B cell (primary cell): ENCODE measurements at regions not wholly inside any gene's neighbourhood (a gene's known extent, or its start where the extent isn't known, plus 50 kb on each side); places are given as distances from the start of the nearest gene placed in this dataset.
"Not testable (repeated sequence)": the region's sequence is repeated elsewhere in the genome, so short reads cannot be mapped to it uniquely, and the experiment has no call there.

Source experiments
- ATAC-seq: fragments of 200-7000 bp; cut with Tn5 transposase; one replicate; pipeline ENCODE4 v1.10.0; 2021; ENCODE audit warnings: low read depth, mild to moderate bottlenecking, moderate number of reproducible peaks, moderate library complexity
- CTCF ChIA-PET: fragments of 350-600 bp; sonication (Branson Sonifier 250); formaldehyde crosslinking; loops from one replicate; lab custom pipeline; 2021; ENCODE audit warnings: antibody characterized with exemption, inconsistent platforms; lab: Charles Lee
- POLR2A ChIA-PET: fragments of 350-600 bp; sonication (Branson Sonifier 250); formaldehyde crosslinking; loops from one replicate; lab custom pipeline; 2021; ENCODE audit warnings: antibody characterized with exemption; lab: Charles Lee
- DNase-seq: peaks from one replicate; pipeline ENCODE4 v3.0.0; 2013
- H2AFZ ChIP-seq: 2 replicates; pipeline ENCODE4 v1.6.1; 2012; ENCODE audit warnings: mild to moderate bottlenecking, low read depth, low read length; ENCODE audit not compliant: insufficient read depth, poor library complexity, severe bottlenecking
- H3K27ac ChIP-seq, 2 donors: 1 replicate in 1 of 2; 2 replicates in 1 of 2; pipeline ENCODE4 v1.5.1; 2012 to 2013; ENCODE audit warnings: low read length in 2 of 2, mild to moderate bottlenecking in 2 of 2, moderate library complexity in 1 of 2
- H3K27me3 ChIP-seq, 4 experiments: fragments of 200-600 bp in 1 of 4; sonication (generic) in 1 of 4; replicated peaks in 1 of 4; 1 replicate in 2 of 4; 2 replicates in 2 of 4; pipeline versions ENCODE4 v1.6.1 to v1.7.0; 2013 to 2016; ENCODE audit warnings: low read length in 3 of 4, mild to moderate bottlenecking in 2 of 4, mixed read lengths in 1 of 4, moderate library complexity in 1 of 4; ENCODE audit not compliant: insufficient read depth in 4 of 4, control insufficient read depth in 3 of 4; ENCODE audit errors: control extremely low read depth in 1 of 4
- H3K36me3 ChIP-seq, 2 experiments: replicated peaks in 1 of 2; 1 replicate in 1 of 2; 2 replicates in 1 of 2; pipeline versions ENCODE4 v1.6.1 to v1.7.1; 2013; ENCODE audit warnings: low read length in 1 of 2; ENCODE audit not compliant: insufficient read depth in 2 of 2, control insufficient read depth in 1 of 2; ENCODE audit errors: control extremely low read depth in 1 of 2, extremely low read depth in 1 of 2
- H3K4me1 ChIP-seq, 2 donors: fragments of 200-600 bp in 1 of 2; sonication (generic) in 1 of 2; 1 replicate in 1 of 2; 2 replicates in 1 of 2; pipeline versions ENCODE4 v1.5.1 to v1.6.1; 2013 to 2017; ENCODE audit warnings: low read length in 2 of 2; ENCODE audit not compliant: control insufficient read depth in 2 of 2, insufficient read depth in 2 of 2
- H3K4me2 ChIP-seq: replicated peaks from 2 replicates; pipeline ENCODE3; 2012; ENCODE audit warnings: mild to moderate bottlenecking, low read depth, low read length; ENCODE audit not compliant: poor library complexity, severe bottlenecking
- H3K4me3 ChIP-seq, 5 experiments: fragments of 200-600 bp in 1 of 5; sonication (generic) in 1 of 5; 1 replicate in 3 of 5; 2 replicates in 2 of 5; pipeline versions ENCODE4 v1.5.1 to v1.7.0; 2011 to 2016; ENCODE audit warnings: low read length in 4 of 5, mild to moderate bottlenecking in 4 of 5, low read depth in 2 of 5, control low read depth in 1 of 5, moderate library complexity in 1 of 5; ENCODE audit not compliant: insufficient read depth in 1 of 5; ENCODE audit errors: control extremely low read depth in 1 of 5, extremely low read depth in 1 of 5
- H3K79me2 ChIP-seq: fragments of 200-600 bp; sonication (generic); one replicate; pipeline ENCODE4 v1.6.0; 2016; ENCODE audit warnings: low read length; ENCODE audit not compliant: control insufficient read depth, insufficient read depth
- H3K9ac ChIP-seq: fragments of 200-600 bp; sonication (generic); 2 replicates; pipeline ENCODE4 v1.6.1; 2017; ENCODE audit warnings: mild to moderate bottlenecking, low read length, moderate library complexity
- H3K9me3 ChIP-seq, 3 donors: one replicate each; pipeline versions ENCODE4 v1.6.1 to v1.7.1; 2013; ENCODE audit warnings: low read length in 2 of 3; ENCODE audit not compliant: control insufficient read depth in 2 of 3, insufficient read depth in 1 of 3; ENCODE audit errors: control extremely low read depth in 1 of 3
- H4K20me1 ChIP-seq: 2 replicates; pipeline ENCODE4 v1.6.0; 2012; ENCODE audit warnings: mild to moderate bottlenecking, low read length; ENCODE audit not compliant: insufficient read depth, control insufficient read depth, poor library complexity, severe bottlenecking
- H3K27ac Mint-ChIP-seq: one replicate; pipeline ENCODE4 v1.8.0; 2021; ENCODE audit warnings: mixed read lengths
- H3K27me3 Mint-ChIP-seq: one replicate; pipeline ENCODE4 v1.8.0; 2021; ENCODE audit warnings: mixed read lengths
- H3K4me1 Mint-ChIP-seq: one replicate; pipeline ENCODE4 v1.8.0; 2021; ENCODE audit warnings: mixed read lengths
- H3K4me3 Mint-ChIP-seq: one replicate; pipeline ENCODE4 v1.8.0; 2021; ENCODE audit warnings: mixed read lengths
- H3K9me3 Mint-ChIP-seq: one replicate; pipeline ENCODE4 v1.8.0; 2022; ENCODE audit warnings: mixed read lengths; ENCODE audit not compliant: insufficient read depth
- WGBS: methylation state at CpG from one replicate; pipeline ENCODE4 v1.1.5; 2013; ENCODE audit warnings: missing lambda C conversion rate; ENCODE audit not compliant: insufficient coverage; 5-methylcytosine and 5-hydroxymethylcytosine counted together
- intact Hi-C: fragments of 100-400 bp; cut with micrococcal nuclease; formaldehyde crosslinking; loops from one replicate; pipeline ENCODE4 v1.10.0; 2022

- not testable (repeated sequence) for H3K27me3 ChIP-seq
Measured at GRCh38 chr2:91462292-91462691, 2770.8 kb downstream of the RPIA start.

GRCh38 chr2:91463007-91463406 is 2771.5 kb downstream of the RPIA start:
- no CpG with 5 or more reads among the region's 2 CpGs for WGBS
- H3K79me2 ChIP-seq, POLR2A ChIA-PET, H3K4me3 Mint-ChIP-seq, ATAC-seq, H3K4me3 ChIP-seq, intact Hi-C loops, H4K20me1 ChIP-seq, H3K9me3 ChIP-seq, H3K4me1 ChIP-seq, H3K4me2 ChIP-seq, H3K27ac ChIP-seq, H3K4me1 Mint-ChIP-seq, H3K27me3 ChIP-seq, H3K27ac Mint-ChIP-seq, CTCF ChIA-PET, H3K36me3 ChIP-seq, H3K9me3 Mint-ChIP-seq, H3K9ac ChIP-seq, H2AFZ ChIP-seq: not testable (repeated sequence)
- H3K27me3 Mint-ChIP-seq = peaks cover 11% of the 10 kb centered on the region
- DNase-seq = peak; percentile 0

More at GRCh38 chr2:91462292-91462691, 2770.8 kb downstream of the RPIA start:
- H3K27ac ChIP-seq, H3K9me3 ChIP-seq, H3K4me3 Mint-ChIP-seq, ATAC-seq, CTCF ChIA-PET, H3K9ac ChIP-seq, H3K4me1 Mint-ChIP-seq, intact Hi-C loops, H3K4me2 ChIP-seq, H3K79me2 ChIP-seq, H3K36me3 ChIP-seq, H4K20me1 ChIP-seq, H3K4me1 ChIP-seq, H3K4me3 ChIP-seq, H2AFZ ChIP-seq, POLR2A ChIA-PET, H3K9me3 Mint-ChIP-seq, H3K27ac Mint-ChIP-seq: not testable (repeated sequence)
- DNase-seq = peak; percentile 0
- H3K27me3 Mint-ChIP-seq = peaks cover 11% of the 10 kb centered on the region
- 86% methylated on average over 7 of the region's 9 CpGs for WGBS
